KG1 (cell line): ENCODE measurements at regions not wholly inside any gene's neighbourhood (a gene's known extent, or its start where the extent isn't known, plus 50 kb on each side); places are given as distances from the start of the nearest gene placed in this dataset.
"Not testable (repeated sequence)": the region's sequence is repeated elsewhere in the genome, so short reads cannot be mapped to it uniquely, and the experiment has no call there.

Experiments
- DNase-seq: peaks from one replicate; lab custom pipeline; 2025; lab: John Stamatoyannopoulos, UW

- no peak for DNase-seq
Measured at GRCh38 chr2:21966139-21966538, 842.4 kb downstream of the TDRD15 start.

GRCh38 chr2:21970971-21971370 is 847.2 kb downstream of the TDRD15 start:
- DNase-seq = no peak

- no peak for DNase-seq
Measured at GRCh38 chr2:21972586-21972985, 848.8 kb downstream of the TDRD15 start.

- DNase-seq = no peak
Measured at GRCh38 chr2:21981127-21981526, 857.4 kb downstream of the TDRD15 start.

- no peak for DNase-seq
Measured at GRCh38 chr2:21993002-21993401, 869.2 kb downstream of the TDRD15 start.

- no peak for DNase-seq
Measured at GRCh38 chr2:21996339-21996738, 872.6 kb downstream of the TDRD15 start.

GRCh38 chr2:21999522-21999921 is 875.8 kb downstream of the TDRD15 start:
- DNase-seq = no peak

GRCh38 chr2:22002066-22002465 is 878.3 kb downstream of the TDRD15 start:
- no peak for DNase-seq

- no peak for DNase-seq
Measured at GRCh38 chr2:22003270-22003669, 879.5 kb downstream of the TDRD15 start.

- DNase-seq = no peak
Measured at GRCh38 chr2:22011048-22011447, 887.3 kb downstream of the TDRD15 start.

GRCh38 chr2:22020091-22020742 is 896.4 kb downstream of the TDRD15 start:
- DNase-seq = no peak

- no peak for DNase-seq
Measured at GRCh38 chr2:22027345-22028005, 903.7 kb downstream of the TDRD15 start.

GRCh38 chr2:22035361-22035830 is 911.6 kb downstream of the TDRD15 start:
- DNase-seq = no peak

GRCh38 chr2:22037274-22037673 is 913.5 kb downstream of the TDRD15 start:
- DNase-seq = no peak

GRCh38 chr2:22043784-22044183 is 920.0 kb downstream of the TDRD15 start:
- no peak for DNase-seq

- DNase-seq = no peak
Measured at GRCh38 chr2:22055784-22056620, 932.2 kb downstream of the TDRD15 start.

- no peak for DNase-seq
Measured at GRCh38 chr2:22056621-22057132, 932.9 kb downstream of the TDRD15 start.

- DNase-seq = no peak
Measured at GRCh38 chr2:22062679-22063078, 938.9 kb downstream of the TDRD15 start.

GRCh38 chr2:22076454-22076853 is 952.7 kb downstream of the TDRD15 start:
- DNase-seq = no peak

- no peak for DNase-seq
Measured at GRCh38 chr2:22078701-22079100, 954.9 kb downstream of the TDRD15 start.

- no peak for DNase-seq
Measured at GRCh38 chr2:22079583-22079982, 955.8 kb downstream of the TDRD15 start.

GRCh38 chr2:22086726-22087125 is 963.0 kb downstream of the TDRD15 start:
- DNase-seq = no peak

- DNase-seq = not testable (repeated sequence)
Measured at GRCh38 chr2:22103617-22104016, 979.8 kb downstream of the TDRD15 start.
